ENCODE measurements at regions not wholly inside any gene's neighbourhood (a gene's known extent, or its start where the extent isn't known, plus 50 kb on each side); places are given as distances from the start of the nearest gene placed in this dataset.
A peak's percentile ranks its signal among the peaks of the same experiment; 100 is the strongest.

- CTCF ChIA-PET, result no interaction called here
- no peak for DNase-seq
- Histone ChIP-seq H3K27me3 (replicated peaks in 2 of 5; ENCODE audit: control insufficient read depth in 4 of 5, insufficient read depth in 5 of 5, low read length in 4 of 5) (no peaks in the 10 kb centered on the region), H3K4me3 (ENCODE audit: control insufficient read depth in 1 of 7, extremely low read depth in 1 of 7, insufficient read depth in 4 of 7, low read depth in 2 of 7, low read length in 6 of 7) (no peak overlapping the region), H3K36me3 (ENCODE audit: control insufficient read depth in 4 of 4, insufficient read depth in 4 of 4, low read length in 3 of 4) (no peaks in the 10 kb centered on the region), H3K9me3 (ENCODE audit: control extremely low read depth in 1 of 5, control insufficient read depth in 4 of 5, insufficient read depth in 2 of 5, low read depth in 1 of 5, low read length in 4 of 5) (no peaks in the 10 kb centered on the region), H3K4me1 (ENCODE audit: control extremely low read depth in 1 of 4, control insufficient read depth in 4 of 4, insufficient read depth in 4 of 4, low read length in 3 of 4) (no peaks in the 10 kb centered on the region), H3K27ac (ENCODE audit: insufficient read depth in 1 of 2, low read depth in 1 of 2, low read length in 2 of 2, poor library complexity in 1 of 2, severe bottlenecking in 2 of 2) (no peak overlapping the region)
- POLR2A ChIA-PET, result no interaction called here
- 96% methylated on average over 3 of the region's 5 CpGs for WGBS (ENCODE audit: insufficient coverage)
Measured at GRCh38 chr10:36506697-36507496, 618.5 kb upstream of the ANKRD30A start.

- no peaks in the 10 kb centered on the region for H3K36me3 ChIP-seq (ENCODE audit: control insufficient read depth in 4 of 4, insufficient read depth in 4 of 4, low read length in 3 of 4)
- DNase-seq, result no peak
- no peaks in the 10 kb centered on the region for H3K27me3 ChIP-seq (replicated peaks in 2 of 5; ENCODE audit: control insufficient read depth in 4 of 5, insufficient read depth in 5 of 5, low read length in 4 of 5)
- ChIA-PET CTCF (interaction anchor here (0.7 kb wide), 1 partner anchor 586 kb away, joined by 3 read pairs; no protein-coding TSS in a partner anchor), POLR2A (no interaction called here)
- no peak overlapping the region for H3K4me3 ChIP-seq (ENCODE audit: control insufficient read depth in 1 of 7, extremely low read depth in 1 of 7, insufficient read depth in 4 of 7, low read depth in 2 of 7, low read length in 6 of 7)
- no peaks in the 10 kb centered on the region for H3K9me3 ChIP-seq (ENCODE audit: control extremely low read depth in 1 of 5, control insufficient read depth in 4 of 5, insufficient read depth in 2 of 5, low read depth in 1 of 5, low read length in 4 of 5)
- no CpG with 5 or more reads among the region's 4 CpGs for WGBS (ENCODE audit: insufficient coverage)
- H3K27ac ChIP-seq (ENCODE audit: insufficient read depth in 1 of 2, low read depth in 1 of 2, low read length in 2 of 2, poor library complexity in 1 of 2, severe bottlenecking in 2 of 2), result no peak overlapping the region
- H3K4me1 ChIP-seq (ENCODE audit: control extremely low read depth in 1 of 4, control insufficient read depth in 4 of 4, insufficient read depth in 4 of 4, low read length in 3 of 4), result no peaks in the 10 kb centered on the region
Measured at GRCh38 chr10:36506261-36506660, 619.1 kb upstream of the ANKRD30A start.

DNA sequence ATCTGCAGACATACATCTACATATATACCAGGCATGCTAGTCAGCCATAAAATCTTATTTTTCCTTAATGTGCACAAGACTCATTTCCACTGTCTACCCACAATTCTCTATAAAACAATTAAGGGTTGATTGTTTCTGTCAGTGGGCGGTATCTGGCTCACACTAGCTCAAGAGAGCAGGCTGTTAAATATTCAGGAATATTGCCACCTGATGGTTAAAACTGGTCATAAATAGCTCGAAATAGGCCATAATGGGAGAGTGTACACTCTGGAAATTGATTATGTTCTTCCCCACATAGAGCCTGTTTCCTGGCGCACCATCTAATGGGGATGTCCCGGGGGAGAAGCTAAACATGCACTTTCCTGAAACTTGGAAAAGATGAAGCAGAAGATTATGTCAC is 620.6 kb upstream of the ANKRD30A start:
- H3K4me1 ChIP-seq (ENCODE audit: control extremely low read depth in 1 of 4, control insufficient read depth in 4 of 4, insufficient read depth in 4 of 4, low read length in 3 of 4), result no peaks in the 10 kb centered on the region
- DNase-seq, result no peak
- no peaks in the 10 kb centered on the region for H3K36me3 ChIP-seq (ENCODE audit: control insufficient read depth in 4 of 4, insufficient read depth in 4 of 4, low read length in 3 of 4)
- no peaks in the 10 kb centered on the region for H3K9me3 ChIP-seq (ENCODE audit: control extremely low read depth in 1 of 5, control insufficient read depth in 4 of 5, insufficient read depth in 2 of 5, low read depth in 1 of 5, low read length in 4 of 5)
- CTCF ChIA-PET, result no interaction called here
- H3K27me3 ChIP-seq (replicated peaks in 2 of 5; ENCODE audit: control insufficient read depth in 4 of 5, insufficient read depth in 5 of 5, low read length in 4 of 5), result no peaks in the 10 kb centered on the region
- no peak overlapping the region for H3K27ac ChIP-seq (ENCODE audit: insufficient read depth in 1 of 2, low read depth in 1 of 2, low read length in 2 of 2, poor library complexity in 1 of 2, severe bottlenecking in 2 of 2)
- POLR2A ChIA-PET, result no interaction called here
- no peak overlapping the region for H3K4me3 ChIP-seq (ENCODE audit: control insufficient read depth in 1 of 7, extremely low read depth in 1 of 7, insufficient read depth in 4 of 7, low read depth in 2 of 7, low read length in 6 of 7)
- WGBS (ENCODE audit: insufficient coverage), result 80% methylated on average over 4 of the region's 4 CpGs

GRCh38 chr10:36500266-36500665 is 625.1 kb upstream of the ANKRD30A start:
- ChIA-PET POLR2A (no interaction called here), CTCF (no interaction called here)
- no peaks in the 10 kb centered on the region for H3K36me3 ChIP-seq (ENCODE audit: control insufficient read depth in 4 of 4, insufficient read depth in 4 of 4, low read length in 3 of 4)
- H3K27me3 ChIP-seq (replicated peaks in 2 of 5; ENCODE audit: control insufficient read depth in 4 of 5, insufficient read depth in 5 of 5, low read length in 4 of 5), result no peaks in the 10 kb centered on the region
- no peak overlapping the region for H3K4me3 ChIP-seq (ENCODE audit: control insufficient read depth in 1 of 7, extremely low read depth in 1 of 7, insufficient read depth in 4 of 7, low read depth in 2 of 7, low read length in 6 of 7)
- H3K9me3 ChIP-seq (ENCODE audit: control extremely low read depth in 1 of 5, control insufficient read depth in 4 of 5, insufficient read depth in 2 of 5, low read depth in 1 of 5, low read length in 4 of 5), result no peaks in the 10 kb centered on the region
- no peak overlapping the region for H3K27ac ChIP-seq (ENCODE audit: insufficient read depth in 1 of 2, low read depth in 1 of 2, low read length in 2 of 2, poor library complexity in 1 of 2, severe bottlenecking in 2 of 2)
- no CpG with 5 or more reads among the region's 1 CpG for WGBS (ENCODE audit: insufficient coverage)
- no peaks in the 10 kb centered on the region for H3K4me1 ChIP-seq (ENCODE audit: control extremely low read depth in 1 of 4, control insufficient read depth in 4 of 4, insufficient read depth in 4 of 4, low read length in 3 of 4)
- no peak for DNase-seq

- POLR2A ChIA-PET, result no interaction called here
- WGBS (ENCODE audit: insufficient coverage), result 100% methylated on average over 1 of the region's 1 CpG
- H3K4me1 ChIP-seq (ENCODE audit: control extremely low read depth in 1 of 4, control insufficient read depth in 4 of 4, insufficient read depth in 4 of 4, low read length in 3 of 4), result no peaks in the 10 kb centered on the region
- no peaks in the 10 kb centered on the region for H3K9me3 ChIP-seq (ENCODE audit: control extremely low read depth in 1 of 5, control insufficient read depth in 4 of 5, insufficient read depth in 2 of 5, low read depth in 1 of 5, low read length in 4 of 5)
- no peak overlapping the region for H3K4me3 ChIP-seq (ENCODE audit: control insufficient read depth in 1 of 7, extremely low read depth in 1 of 7, insufficient read depth in 4 of 7, low read depth in 2 of 7, low read length in 6 of 7)
- H3K27me3 ChIP-seq (replicated peaks in 2 of 5; ENCODE audit: control insufficient read depth in 4 of 5, insufficient read depth in 5 of 5, low read length in 4 of 5), result no peaks in the 10 kb centered on the region
- CTCF ChIA-PET, result no interaction called here
- H3K36me3 ChIP-seq (ENCODE audit: control insufficient read depth in 4 of 4, insufficient read depth in 4 of 4, low read length in 3 of 4), result no peaks in the 10 kb centered on the region
- DNase-seq, result peak in 2 of 3 donors; percentile 1
- no peak overlapping the region for H3K27ac ChIP-seq (ENCODE audit: insufficient read depth in 1 of 2, low read depth in 1 of 2, low read length in 2 of 2, poor library complexity in 1 of 2, severe bottlenecking in 2 of 2)
Measured at GRCh38 chr10:36499693-36500092, 625.7 kb upstream of the ANKRD30A start.

- H3K4me1 ChIP-seq (ENCODE audit: control extremely low read depth in 1 of 4, control insufficient read depth in 4 of 4, insufficient read depth in 4 of 4, low read length in 3 of 4), result no peaks in the 10 kb centered on the region
- DNase-seq, result no peak
- H3K27ac ChIP-seq (ENCODE audit: insufficient read depth in 1 of 2, low read depth in 1 of 2, low read length in 2 of 2, poor library complexity in 1 of 2, severe bottlenecking in 2 of 2), result no peak overlapping the region
- H3K4me3 ChIP-seq (ENCODE audit: control insufficient read depth in 1 of 7, extremely low read depth in 1 of 7, insufficient read depth in 4 of 7, low read depth in 2 of 7, low read length in 6 of 7), result no peak overlapping the region
- H3K36me3 ChIP-seq (ENCODE audit: control insufficient read depth in 4 of 4, insufficient read depth in 4 of 4, low read length in 3 of 4), result no peaks in the 10 kb centered on the region
- H3K9me3 ChIP-seq (ENCODE audit: control extremely low read depth in 1 of 5, control insufficient read depth in 4 of 5, insufficient read depth in 2 of 5, low read depth in 1 of 5, low read length in 4 of 5), result no peaks in the 10 kb centered on the region
- ChIA-PET CTCF (no interaction called here), POLR2A (no interaction called here)
- WGBS (ENCODE audit: insufficient coverage), result 100% methylated on average over 1 of the region's 1 CpG
- no peaks in the 10 kb centered on the region for H3K27me3 ChIP-seq (replicated peaks in 2 of 5; ENCODE audit: control insufficient read depth in 4 of 5, insufficient read depth in 5 of 5, low read length in 4 of 5)
Measured at GRCh38 chr10:36496758-36497157, 628.6 kb upstream of the ANKRD30A start.

GRCh38 chr10:36494371-36494770 is 631.0 kb upstream of the ANKRD30A start:
- Histone ChIP-seq H3K27me3 (replicated peaks in 2 of 5; ENCODE audit: control insufficient read depth in 4 of 5, insufficient read depth in 5 of 5, low read length in 4 of 5) (no peaks in the 10 kb centered on the region), H3K4me3 (ENCODE audit: control insufficient read depth in 1 of 7, extremely low read depth in 1 of 7, insufficient read depth in 4 of 7, low read depth in 2 of 7, low read length in 6 of 7) (no peak overlapping the region), H3K9me3 (ENCODE audit: control extremely low read depth in 1 of 5, control insufficient read depth in 4 of 5, insufficient read depth in 2 of 5, low read depth in 1 of 5, low read length in 4 of 5) (no peaks in the 10 kb centered on the region), H3K36me3 (ENCODE audit: control insufficient read depth in 4 of 4, insufficient read depth in 4 of 4, low read length in 3 of 4) (no peaks in the 10 kb centered on the region), H3K27ac (ENCODE audit: insufficient read depth in 1 of 2, low read depth in 1 of 2, low read length in 2 of 2, poor library complexity in 1 of 2, severe bottlenecking in 2 of 2) (no peak overlapping the region), H3K4me1 (ENCODE audit: control extremely low read depth in 1 of 4, control insufficient read depth in 4 of 4, insufficient read depth in 4 of 4, low read length in 3 of 4) (no peaks in the 10 kb centered on the region)
- POLR2A ChIA-PET, result no interaction called here
- CTCF ChIA-PET, result no interaction called here
- no CpG with 5 or more reads among the region's 2 CpGs for WGBS (ENCODE audit: insufficient coverage)
- DNase-seq, result no peak
